ENCODE measurements at regions not wholly inside any gene's neighbourhood (a gene's known extent, or its start where the extent isn't known, plus 50 kb on each side); places are given as distances from the start of the nearest gene placed in this dataset.
"Not testable (repeated sequence)": the region's sequence is repeated elsewhere in the genome, so short reads cannot be mapped to it uniquely, and the experiment has no call there.

DNA sequence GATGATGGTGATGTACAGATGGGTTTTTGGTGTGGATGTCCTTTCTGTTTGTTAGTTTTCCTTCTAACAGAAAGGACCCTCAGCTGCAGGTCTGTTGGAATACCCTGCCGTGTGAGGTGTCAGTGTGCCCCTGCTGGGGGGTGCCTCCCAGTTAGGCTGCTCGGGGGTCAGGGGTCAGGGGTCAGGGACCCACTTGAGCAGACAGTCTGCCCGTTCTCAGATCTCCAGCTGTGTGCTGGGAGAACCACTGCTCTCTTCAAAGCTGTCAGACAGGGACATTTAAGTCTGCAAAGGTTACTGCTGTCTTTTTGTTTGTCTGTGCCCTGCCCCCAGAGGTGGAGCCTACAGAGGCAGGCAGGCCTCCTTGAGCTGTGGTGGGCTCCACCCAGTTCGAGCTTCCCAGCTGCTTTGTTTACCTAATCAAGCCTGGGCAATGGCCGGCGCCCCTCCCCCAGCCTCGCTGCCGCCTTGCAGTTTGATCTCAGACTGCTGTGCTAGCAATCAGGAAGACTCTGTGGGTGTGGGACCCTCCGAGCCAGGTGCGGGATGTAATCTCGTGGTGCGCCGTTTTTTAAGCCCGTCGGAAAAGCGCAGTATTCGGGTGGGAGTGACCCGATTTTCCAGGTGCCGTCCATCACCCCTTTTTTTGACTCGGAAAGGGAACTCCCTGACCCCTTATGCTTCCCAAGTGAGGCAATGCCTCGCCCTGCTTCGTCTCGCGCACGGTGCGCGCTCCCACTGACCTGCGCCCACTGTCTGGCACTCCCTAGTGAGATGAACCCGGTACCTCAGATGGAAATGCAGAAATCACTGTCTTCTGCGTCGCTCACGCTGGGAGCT lies 408.2 kb downstream of the LNPK start:
- TF ChIP-seq, protein P1, sequence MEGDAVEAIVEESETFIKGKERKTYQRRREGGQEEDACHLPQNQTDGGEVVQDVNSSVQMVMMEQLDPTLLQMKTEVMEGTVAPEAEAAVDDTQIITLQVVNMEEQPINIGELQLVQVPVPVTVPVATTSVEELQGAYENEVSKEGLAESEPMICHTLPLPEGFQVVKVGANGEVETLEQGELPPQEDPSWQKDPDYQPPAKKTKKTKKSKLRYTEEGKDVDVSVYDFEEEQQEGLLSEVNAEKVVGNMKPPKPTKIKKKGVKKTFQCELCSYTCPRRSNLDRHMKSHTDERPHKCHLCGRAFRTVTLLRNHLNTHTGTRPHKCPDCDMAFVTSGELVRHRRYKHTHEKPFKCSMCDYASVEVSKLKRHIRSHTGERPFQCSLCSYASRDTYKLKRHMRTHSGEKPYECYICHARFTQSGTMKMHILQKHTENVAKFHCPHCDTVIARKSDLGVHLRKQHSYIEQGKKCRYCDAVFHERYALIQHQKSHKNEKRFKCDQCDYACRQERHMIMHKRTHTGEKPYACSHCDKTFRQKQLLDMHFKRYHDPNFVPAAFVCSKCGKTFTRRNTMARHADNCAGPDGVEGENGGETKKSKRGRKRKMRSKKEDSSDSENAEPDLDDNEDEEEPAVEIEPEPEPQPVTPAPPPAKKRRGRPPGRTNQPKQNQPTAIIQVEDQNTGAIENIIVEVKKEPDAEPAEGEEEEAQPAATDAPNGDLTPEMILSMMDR (IDR thresholded peaks at IDR 0.05): not testable (repeated sequence)
- not testable (repeated sequence) for TF ChIP-seq POLR2A, POLR2AphosphoS5, EP300 (IDR thresholded peaks at IDR 0.05)
